ENCODE measurements at regions not wholly inside any gene's neighbourhood (a gene's known extent, or its start where the extent isn't known, plus 50 kb on each side); places are given as distances from the start of the nearest gene placed in this dataset.

- H3K9ac ChIP-seq: no peak overlapping the region
- no peak for DNase-seq
- no peak overlapping the region for H2AFZ ChIP-seq (ENCODE audit: low read depth)
- H4K20me1 ChIP-seq (ENCODE audit: insufficient read depth): no peaks in the 10 kb centered on the region
- H3K9me2 ChIP-seq: no peaks in the 10 kb centered on the region
- no peak for TF ChIP-seq IRF3 (IDR thresholded peaks at IDR 0.05; ENCODE audit: low read depth, low read length)
- TF ChIP-seq GATA2 (CRISPR knock-in tag; IDR thresholded peaks at IDR 0.05): no peak
- TF ChIP-seq USF2 (IDR thresholded peaks at IDR 0.05; ENCODE audit: borderline replicate concordance, low read depth, low read length): no peak
- TF ChIP-seq MXI1 (IDR thresholded peaks at IDR 0.05; ENCODE audit: low read depth, low read length): no peak
- no peak for TF ChIP-seq EZH2phosphoT487 (IDR thresholded peaks at IDR 0.05; ENCODE audit: borderline replicate concordance, low read depth)
- TF ChIP-seq RAD21 (IDR thresholded peaks at IDR 0.05; ENCODE audit: low read length): no peak
- no peak for TF ChIP-seq SMC3 (IDR thresholded peaks at IDR 0.05; ENCODE audit: low read depth, low read length)
- no peak for TF ChIP-seq MEF2A (IDR thresholded peaks at IDR 0.05; ENCODE audit: borderline replicate concordance, low read depth)
- no peak for TF ChIP-seq RFX5 (IDR thresholded peaks at IDR 0.05; ENCODE audit: low read length)
- no peak for TF ChIP-seq PBX3 (IDR thresholded peaks at IDR 0.05)
- no peak for TF ChIP-seq TAF1 (IDR thresholded peaks at IDR 0.05; ENCODE audit: borderline replicate concordance, low read depth, low read length)
- TF ChIP-seq FOXJ3 (CRISPR knock-in tag; IDR thresholded peaks at IDR 0.05): no peak
- no peak for TF ChIP-seq SIN3A (IDR thresholded peaks at IDR 0.05; ENCODE audit: borderline replicate concordance, low read depth, low read length)
- no peak for TF ChIP-seq MAX (IDR thresholded peaks at IDR 0.05; ENCODE audit: low read depth)
- no peak for TF ChIP-seq FOSL2 (IDR thresholded peaks at IDR 0.05; ENCODE audit: borderline replicate concordance, low read depth)
- H3K4me1 ChIP-seq (ENCODE audit: control insufficient read depth in 1 of 2, insufficient read depth in 2 of 2, low read depth in 1 of 2, low read length in 1 of 2): no peaks in the 10 kb centered on the region; a peak in 1 of 4 replicates
- no peaks in the 10 kb centered on the region for H3K27me3 ChIP-seq (ENCODE audit: insufficient read depth)
- no peaks in the 10 kb centered on the region for H3K79me2 ChIP-seq (ENCODE audit: insufficient read depth)
- POLR2A ChIA-PET: no interaction called here
- no peaks in the 10 kb centered on the region for H3F3A ChIP-seq (replicated peaks; ENCODE audit: insufficient read depth)
- H3K36me3 ChIP-seq (replicated peaks in 1 of 2; ENCODE audit: control insufficient read depth in 1 of 2, insufficient read depth in 2 of 2, low read length in 1 of 2): no peaks in the 10 kb centered on the region
- CTCF ChIA-PET: no interaction called here
- no peak overlapping the region for H3K27ac ChIP-seq (ENCODE audit: low read depth in 2 of 2, low read length in 1 of 2)
- no peak overlapping the region for H3K4me3 ChIP-seq (ENCODE audit: low read depth in 2 of 2, low read length in 1 of 2)
- H3K4me2 ChIP-seq: no peak overlapping the region
- H3K9me3 ChIP-seq: no peaks in the 10 kb centered on the region
Measured at GRCh38 chr6:81575442-81575841, 177.0 kb downstream of the TENT5A start.

- Histone ChIP-seq H3K27me3 (ENCODE audit: insufficient read depth) (no peaks in the 10 kb centered on the region), H3K4me1 (ENCODE audit: control insufficient read depth in 1 of 2, insufficient read depth in 2 of 2, low read depth in 1 of 2, low read length in 1 of 2) (no peaks in the 10 kb centered on the region; a peak in 1 of 4 replicates), H3K27ac (ENCODE audit: low read depth in 2 of 2, low read length in 1 of 2) (no peak overlapping the region), H3K36me3 (replicated peaks in 1 of 2; ENCODE audit: control insufficient read depth in 1 of 2, insufficient read depth in 2 of 2, low read length in 1 of 2) (no peaks in the 10 kb centered on the region), H3K4me3 (ENCODE audit: low read depth in 2 of 2, low read length in 1 of 2) (no peak overlapping the region), H3K79me2 (ENCODE audit: insufficient read depth) (no peaks in the 10 kb centered on the region), H2AFZ (ENCODE audit: low read depth) (no peak overlapping the region), H4K20me1 (ENCODE audit: insufficient read depth) (no peaks in the 10 kb centered on the region), H3K9me3 (no peaks in the 10 kb centered on the region), H3K9me2 (no peaks in the 10 kb centered on the region), H3K9ac (no peak overlapping the region), H3F3A (replicated peaks; ENCODE audit: insufficient read depth) (no peaks in the 10 kb centered on the region), H3K4me2 (no peak overlapping the region)
- ChIA-PET POLR2A (no interaction called here), CTCF (no interaction called here)
- 30% methylated on average over 2 of the region's 2 CpGs for WGBS (ENCODE audit: low lambda C conversion rate)
- DNase-seq: no peak
- TF ChIP-seq USF2 (IDR thresholded peaks at IDR 0.05; ENCODE audit: borderline replicate concordance, low read depth, low read length): no peak
- no peak for TF ChIP-seq GABPA (IDR thresholded peaks at IDR 0.05; ENCODE audit: low read depth)
- TF ChIP-seq ELF1 (IDR thresholded peaks at IDR 0.05): no peak
- TF ChIP-seq FOXM1 (IDR thresholded peaks at IDR 0.05; ENCODE audit: low read depth): no peak
- no peak for TF ChIP-seq PBX3 (IDR thresholded peaks at IDR 0.05)
- no peak for TF ChIP-seq EP300 (IDR thresholded peaks at IDR 0.05; ENCODE audit: borderline replicate concordance in 1 of 2, low read depth in 1 of 2, low read length in 1 of 2)
- no peak for TF ChIP-seq USF1 (IDR thresholded peaks at IDR 0.05; ENCODE audit: borderline replicate concordance, low read depth)
- no peak for TF ChIP-seq CHD2 (IDR thresholded peaks at IDR 0.05; ENCODE audit: low read length, partially characterized antibody)
- TF ChIP-seq RXRA (IDR thresholded peaks at IDR 0.05; ENCODE audit: borderline replicate concordance, low read depth): no peak
- TF ChIP-seq FOXJ3 (CRISPR knock-in tag; IDR thresholded peaks at IDR 0.05): no peak
- no peak for TF ChIP-seq GATA2 (CRISPR knock-in tag; IDR thresholded peaks at IDR 0.05)
- no peak for TF ChIP-seq RFX5 (IDR thresholded peaks at IDR 0.05; ENCODE audit: low read length)
- TF ChIP-seq RAD21 (IDR thresholded peaks at IDR 0.05; ENCODE audit: low read length): no peak
- no peak for TF ChIP-seq NRF1 (IDR thresholded peaks at IDR 0.05; ENCODE audit: low read depth, low read length)
Measured at GRCh38 chr6:81572020-81572419, 180.5 kb downstream of the TENT5A start.
